Body of pancreas (tissue), 4 donors: ENCODE measurements at regions not wholly inside any gene's neighbourhood (a gene's known extent, or its start where the extent isn't known, plus 50 kb on each side); places are given as distances from the start of the nearest gene placed in this dataset. TPM values are rescaled to one million over a fixed set of nuclear protein-coding genes. Genes with fewer than 3 reads are reported as not detected.

Experiments
- ATAC-seq: fragments of 150-250 bp; one replicate; pipeline ENCODE4 v1.9.1; 2016
- DNase-seq, 4 donors: peaks; one replicate each; pipeline ENCODE4 v3.0.0-alpha.2; 2019
- H3K27ac ChIP-seq, 4 donors: fragments of 200-600 bp; sonication (generic); 1 replicate in 3 of 4; 2 replicates in 1 of 4; pipeline versions ENCODE4 v1.5.1 to v1.6.1; 2016 to 2019; ENCODE audit warnings: mild to moderate bottlenecking in 1 of 4, mixed read lengths in 1 of 4, moderate library complexity in 1 of 4
- H3K27me3 ChIP-seq, 2 donors: fragments of 200-600 bp; sonication (generic); one replicate each; pipeline ENCODE4 v1.6.0; 2016; ENCODE audit warnings: mild to moderate bottlenecking in 1 of 2
- H3K36me3 ChIP-seq, 2 donors: fragments of 200-600 bp; sonication (generic); replicated peaks in 1 of 2; 2 replicates each; pipeline ENCODE4 v1.5.1; 2016; ENCODE audit warnings: low read depth in 2 of 2; ENCODE audit not compliant: insufficient read depth in 1 of 2
- H3K4me1 ChIP-seq: fragments of 200-600 bp; sonication (generic); one replicate; pipeline ENCODE4 v1.6.0; 2016
- H3K4me3 ChIP-seq, 2 donors: fragments of 200-600 bp; sonication (generic); 1 replicate in 1 of 2; 2 replicates in 1 of 2; pipeline ENCODE4 v1.5.1; 2016 to 2019
- H3K9me3 ChIP-seq, 3 donors: fragments of 200-600 bp; sonication (generic); 1 replicate in 2 of 3; 2 replicates in 1 of 3; pipeline ENCODE4 v1.5.1; 2016
- CTCF ChIP-seq, 7 experiments: fragments of 450-650 bp in 4 of 7; fragments of 200-600 bp in 3 of 7; sonication (generic) in 3 of 7; IDR thresholded peaks; one replicate each; pipeline ENCODE4 v1.5.1; 2016 to 2019; ENCODE audit warnings: antibody characterized with exemption in 7 of 7
- POLR2A ChIP-seq, 3 donors: fragments of 450-650 bp; IDR thresholded peaks; one replicate each; pipeline ENCODE4 v1.6.1; 2016; ENCODE audit warnings: antibody characterized with exemption in 3 of 3, mild to moderate bottlenecking in 2 of 3
- WGBS, 2 donors: methylation state at CpG; one replicate each; pipeline ENCODE4 v1.1.5; 2017; 5-methylcytosine and 5-hydroxymethylcytosine counted together
- intact Hi-C: fragments of 100-400 bp; cut with DNase I; formaldehyde crosslinking; loops from one replicate; pipeline ENCODE4 v1.15.1; 2023
- small RNA-seq: library from RNA; depleted of rRNA; stranded (forward); fragments of <200 nt; gene quantifications from one replicate; pipeline ENCODE3, GENCODE V24; 2016

GRCh38 chr3:71843071-71843470 is 58.1 kb upstream of the PROK2 start:
- WGBS, 2 donors: 61 to 73% methylated on average over 6 of the region's 6 CpGs
- no peak for TF ChIP-seq CTCF (IDR thresholded peaks at IDR 0.05)
- no peak for TF ChIP-seq POLR2A (IDR thresholded peaks at IDR 0.05)
- Histone ChIP-seq H3K9me3 (no peaks in the 10 kb centered on the region), H3K4me3 (no peak overlapping the region), H3K36me3 (no peaks in the 10 kb centered on the region), H3K4me1 (no peaks in the 10 kb centered on the region), H3K27ac (no peak overlapping the region), H3K27me3 (no peaks in the 10 kb centered on the region)
- no peak for DNase-seq
- intact Hi-C loops: no loop called here
- ATAC-seq: no peak

- DNase-seq: no peak
- ATAC-seq: no peak
These were observed 53.5 kb upstream of the PROK2 start for GRCh38 chr3:71838406-71838805.

More at GRCh38 chr3:71838406-71838805, 53.5 kb upstream of the PROK2 start:
- Histone ChIP-seq H3K4me3 (no peak overlapping the region), H3K9me3 (no peaks in the 10 kb centered on the region), H3K27me3 (no peaks in the 10 kb centered on the region), H3K4me1 (no peaks in the 10 kb centered on the region), H3K27ac (no peak overlapping the region), H3K36me3 (no peaks in the 10 kb centered on the region)
- intact Hi-C loops: no loop called here
- WGBS, 2 donors: 84 to 94% methylated on average over 1 of the region's 1 CpG
- TF ChIP-seq CTCF (IDR thresholded peaks at IDR 0.05): no peak
- no peak for TF ChIP-seq POLR2A (IDR thresholded peaks at IDR 0.05)

Small RNAs in the stretch of these regions (small RNA-seq; reads per million reads assigned to genes)
- gene AC104435.1 (not detected), gene AC105265.1 (not detected), gene RNA5SP136 (not detected), gene RNU1-62P (not detected), gene UBE2Q2P9 (not detected)
